ENCODE measurements at regions not wholly inside any gene's neighbourhood (a gene's known extent, or its start where the extent isn't known, plus 50 kb on each side); places are given as distances from the start of the nearest gene placed in this dataset.
"Not testable (repeated sequence)": the region's sequence is repeated elsewhere in the genome, so short reads cannot be mapped to it uniquely, and the experiment has no call there.

DNA sequence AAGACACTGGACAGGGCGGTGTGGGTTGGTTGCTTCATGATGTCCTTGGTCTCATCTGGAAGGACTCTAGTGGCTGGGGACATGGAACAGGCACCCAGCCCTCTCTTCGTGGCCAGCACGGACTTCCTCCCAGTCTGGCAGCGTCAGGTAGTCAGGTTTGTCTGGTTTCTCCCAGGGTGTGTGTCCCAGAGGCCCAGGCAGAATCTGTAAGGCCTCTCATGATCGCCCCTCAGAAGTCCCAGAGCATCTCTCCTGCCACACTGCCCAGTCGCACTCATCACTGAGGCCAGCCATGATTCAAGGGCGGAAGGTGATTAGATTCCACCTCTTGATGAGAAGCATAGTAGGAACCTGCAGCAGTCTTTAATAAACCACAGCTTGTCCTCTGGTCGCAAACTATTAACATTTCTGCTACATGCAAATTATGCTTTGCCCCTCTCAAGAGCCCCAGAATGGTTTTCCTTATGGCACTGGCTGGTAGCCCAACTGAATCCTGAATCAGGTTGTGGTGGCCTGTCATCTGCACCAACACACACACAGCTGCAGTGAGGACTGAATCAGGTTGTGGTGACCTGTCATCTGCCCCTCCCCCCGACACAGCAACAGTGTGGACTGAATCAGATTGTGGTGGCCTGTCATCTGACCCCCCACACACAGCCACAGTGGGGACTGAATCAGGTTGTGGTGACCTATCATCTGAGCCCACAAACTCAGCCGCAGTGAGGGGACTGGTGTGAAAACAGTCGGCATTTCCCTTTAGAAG is 1742.9 kb upstream of the TPTE start:
- H3K36me3 ChIP-seq (ENCODE audit: insufficient read depth, low read length); H3K4me3 ChIP-seq (ENCODE audit: low read length); H3K27me3 ChIP-seq (ENCODE audit: low read length); H2AFZ ChIP-seq (ENCODE audit: low read length); H3K9me2 ChIP-seq (replicated peaks; ENCODE audit: insufficient read depth, low read length); H3K27ac ChIP-seq (ENCODE audit: low read length); DNase-seq; H4K20me1 ChIP-seq (ENCODE audit: insufficient read depth, low read depth, low read length); H3K4me1 ChIP-seq (ENCODE audit: low read length); H3K79me2 ChIP-seq (ENCODE audit: low read length); H3K9me3 ChIP-seq (ENCODE audit: low read length); H3K9ac ChIP-seq (ENCODE audit: low read length); H3K4me2 ChIP-seq (ENCODE audit: low read depth, low read length, poor library complexity, severe bottlenecking): not testable (repeated sequence)

DNA sequence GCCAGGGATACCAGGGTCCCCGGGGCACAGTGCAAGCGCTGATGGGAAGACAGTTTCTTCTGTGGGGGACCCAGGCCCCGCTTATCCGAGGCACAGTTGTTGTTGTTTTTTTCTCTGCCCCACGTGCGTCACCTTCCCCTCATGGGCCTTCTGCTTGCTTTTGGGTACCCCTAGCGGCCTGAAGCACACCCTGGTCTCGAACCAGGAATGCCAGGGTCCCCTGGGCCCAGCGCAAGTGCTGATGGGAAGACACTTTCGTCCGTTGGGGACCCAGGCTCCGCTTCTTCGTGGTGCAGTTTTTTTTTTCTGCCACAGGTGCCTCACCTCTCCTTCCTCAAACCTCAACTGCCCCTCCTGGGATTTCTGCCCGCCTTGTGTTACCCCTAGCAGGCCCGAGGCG is 1708.5 kb upstream of the TPTE start:
- H3K27ac ChIP-seq (ENCODE audit: low read length); H3K27me3 ChIP-seq (ENCODE audit: low read length); DNase-seq; H3K4me3 ChIP-seq (ENCODE audit: low read length); H3K9me3 ChIP-seq (ENCODE audit: low read length); H3K9ac ChIP-seq (ENCODE audit: low read length); H3K79me2 ChIP-seq (ENCODE audit: low read length); H2AFZ ChIP-seq (ENCODE audit: low read length); H4K20me1 ChIP-seq (ENCODE audit: insufficient read depth, low read depth, low read length); H3K4me2 ChIP-seq (ENCODE audit: low read depth, low read length, poor library complexity, severe bottlenecking); H3K36me3 ChIP-seq (ENCODE audit: insufficient read depth, low read length); H3K9me2 ChIP-seq (replicated peaks; ENCODE audit: insufficient read depth, low read length); H3K4me1 ChIP-seq (ENCODE audit: low read length): not testable (repeated sequence)

DNA sequence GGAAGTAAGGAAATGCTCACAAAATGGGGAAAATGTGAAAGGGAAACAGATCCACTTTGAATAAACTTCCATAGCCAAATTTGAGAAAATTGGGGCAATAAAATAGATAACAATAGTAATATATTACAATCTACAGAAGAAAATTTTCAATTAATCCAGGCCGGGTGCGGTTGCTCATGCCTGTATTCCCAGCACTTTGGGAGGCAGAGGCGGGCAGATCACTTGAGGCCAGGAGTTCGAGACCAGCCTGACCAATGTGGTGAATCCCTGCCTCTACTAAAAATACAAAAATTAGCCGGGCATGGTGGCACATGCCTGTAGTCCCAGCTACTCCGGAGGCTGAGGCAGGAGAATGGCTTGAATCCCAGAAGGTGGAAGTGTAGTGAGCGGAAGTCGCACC is 1687.1 kb upstream of the TPTE start:
- H3K36me3 ChIP-seq (ENCODE audit: insufficient read depth, low read length); H3K4me1 ChIP-seq (ENCODE audit: low read length); H2AFZ ChIP-seq (ENCODE audit: low read length); H3K27me3 ChIP-seq (ENCODE audit: low read length); H3K9me3 ChIP-seq (ENCODE audit: low read length); H3K9ac ChIP-seq (ENCODE audit: low read length); H3K4me2 ChIP-seq (ENCODE audit: low read depth, low read length, poor library complexity, severe bottlenecking); H3K9me2 ChIP-seq (replicated peaks; ENCODE audit: insufficient read depth, low read length); H3K4me3 ChIP-seq (ENCODE audit: low read length); H4K20me1 ChIP-seq (ENCODE audit: insufficient read depth, low read depth, low read length); H3K79me2 ChIP-seq (ENCODE audit: low read length); DNase-seq; H3K27ac ChIP-seq (ENCODE audit: low read length): not testable (repeated sequence)

All from Karpas-422 (cell line).